IMR-90 (cell line): ENCODE measurements at regions not wholly inside any gene's neighbourhood (a gene's known extent, or its start where the extent isn't known, plus 50 kb on each side); places are given as distances from the start of the nearest gene placed in this dataset.

Experiments used
- ATAC-seq: fragments of 200-7000 bp; cut with Tn5 transposase; 2 replicates; pipeline ENCODE4 v1.9.1; 2020; ENCODE audit warnings: low read depth, mild to moderate bottlenecking, moderate library complexity
- BruUV-seq: library from RNA; stranded (reverse); fragments of 400-500 nt; replicated peaks from 2 replicates; lab custom pipeline; 2021; lab: Mats Ljungman, UMichigan
- CTCF ChIA-PET: fragments of 300-600 bp; formaldehyde crosslinking; extraction: SDS; loops from one replicate; lab custom pipeline; 2021; ENCODE audit warnings: antibody characterized with exemption; lab: Yijun Ruan, JAX
- POLR2A ChIA-PET: fragments of 300-600 bp; sonication (Branson Sonifier 250); formaldehyde crosslinking; loops from one replicate; lab custom pipeline; 2022; ENCODE audit warnings: antibody characterized with exemption; ENCODE audit not compliant: unreplicated experiment; lab: Charles Lee
- DNase-seq: peaks from one replicate; pipeline ENCODE4 v3.0.0; 2013
- H2AFZ ChIP-seq: replicated peaks from 2 replicates; pipeline ENCODE3; 2013; ENCODE audit warnings: low read length, mild to moderate bottlenecking; ENCODE audit not compliant: poor library complexity
- H2AK5ac ChIP-seq: 2 replicates; pipeline ENCODE4 v1.6.1; 2013; ENCODE audit warnings: low read depth, low read length, inconsistent platforms
- H2AK9ac ChIP-seq: replicated peaks from 2 replicates; pipeline ENCODE3; 2013; ENCODE audit warnings: mild to moderate bottlenecking, low read depth, low read length, moderate library complexity; ENCODE audit not compliant: poor library complexity
- H2BK120ac ChIP-seq: 2 replicates; pipeline ENCODE4 v1.6.1; 2013; ENCODE audit warnings: low read depth, low read length, inconsistent platforms
- H2BK15ac ChIP-seq: 3 replicates; pipeline ENCODE4 v1.6.1; 2013; ENCODE audit warnings: low read depth, low read length, inconsistent platforms
- H2BK20ac ChIP-seq: 2 replicates; pipeline ENCODE4 v1.6.1; 2013; ENCODE audit warnings: low read depth, mild to moderate bottlenecking, inconsistent platforms, low read length, moderate library complexity
- H2BK5ac ChIP-seq: 2 replicates; pipeline ENCODE4 v1.6.1; 2013; ENCODE audit warnings: mild to moderate bottlenecking, low read depth, low read length, inconsistent platforms; ENCODE audit not compliant: poor library complexity, severe bottlenecking
- H3K14ac ChIP-seq: replicated peaks from 2 replicates; pipeline ENCODE4 v1.6.1; 2013; ENCODE audit warnings: low read depth, low read length, inconsistent platforms
- H3K18ac ChIP-seq: 2 replicates; pipeline ENCODE4 v1.6.1; 2013; ENCODE audit warnings: low read depth, low read length, control low read depth
- H3K23ac ChIP-seq: 2 replicates; pipeline ENCODE4 v1.6.1; 2013; ENCODE audit warnings: low read depth, low read length, inconsistent platforms
- H3K27ac ChIP-seq: 2 replicates; pipeline ENCODE4 v1.5.1; 2013; ENCODE audit warnings: mild to moderate bottlenecking, control low read depth, low read length; ENCODE audit not compliant: insufficient read depth
- H3K27me3 ChIP-seq: 2 replicates; pipeline ENCODE4 v1.6.1; 2013; ENCODE audit warnings: low read length; ENCODE audit not compliant: control insufficient read depth, insufficient read depth
- H3K36me3 ChIP-seq: 2 replicates; pipeline ENCODE4 v1.6.1; 2013; ENCODE audit warnings: low read length, mixed read lengths; ENCODE audit not compliant: control insufficient read depth, insufficient read depth
- H3K4ac ChIP-seq: 2 replicates; pipeline ENCODE4 v1.6.1; 2013; ENCODE audit warnings: low read depth, low read length, inconsistent platforms
- H3K4me1 ChIP-seq: 2 replicates; pipeline ENCODE4 v1.6.1; 2013; ENCODE audit warnings: low read length, mixed read lengths; ENCODE audit not compliant: control insufficient read depth, insufficient read depth
- H3K4me2 ChIP-seq: 2 replicates; pipeline ENCODE4 v1.6.1; 2013; ENCODE audit warnings: low read depth, mild to moderate bottlenecking, control low read depth, low read length, moderate library complexity
- H3K4me3 ChIP-seq: 2 replicates; pipeline ENCODE4 v1.5.1; 2013; ENCODE audit warnings: low read depth, mild to moderate bottlenecking, control low read depth, low read length, moderate library complexity; ENCODE audit not compliant: insufficient read depth
- H3K56ac ChIP-seq: 2 replicates; pipeline ENCODE4 v1.6.1; 2013; ENCODE audit warnings: low read length, inconsistent platforms; ENCODE audit not compliant: insufficient read depth; ENCODE audit errors: extremely low read depth
- H3K79me1 ChIP-seq, 2 experiments: 2 replicates each; pipeline ENCODE4 v1.6.1; 2013; ENCODE audit warnings: low read length in 2 of 2, inconsistent platforms in 1 of 2, low read depth in 1 of 2
- H3K9ac ChIP-seq: 2 replicates; pipeline ENCODE4 v1.6.1; 2013; ENCODE audit warnings: low read depth, low read length, control low read depth
- H3K9me1 ChIP-seq: 2 replicates; pipeline ENCODE4 v1.6.1; 2013; ENCODE audit warnings: low read length, inconsistent platforms; ENCODE audit not compliant: insufficient read depth
- H3K9me3 ChIP-seq: 2 replicates; pipeline ENCODE4 v1.6.1; 2013; ENCODE audit warnings: low read length; ENCODE audit not compliant: control insufficient read depth, insufficient read depth
- H4K20me1 ChIP-seq: 2 replicates; pipeline ENCODE4 v1.6.1; 2013; ENCODE audit warnings: low read length, inconsistent platforms; ENCODE audit not compliant: insufficient read depth
- H4K5ac ChIP-seq: 2 replicates; pipeline ENCODE4 v1.6.1; 2013; ENCODE audit warnings: mild to moderate bottlenecking, low read depth, low read length, control low read depth
- H4K8ac ChIP-seq, 2 experiments: 2 replicates each; pipeline ENCODE4 v1.6.1; 2013; ENCODE audit warnings: low read depth in 2 of 2, low read length in 2 of 2, control low read depth in 1 of 2, inconsistent platforms in 1 of 2
- H4K91ac ChIP-seq: 2 replicates; pipeline ENCODE4 v1.6.1; 2013; ENCODE audit warnings: low read depth, low read length, inconsistent platforms; ENCODE audit not compliant: insufficient read depth
- BHLHE40 ChIP-seq: fragments of 150-350 bp; IDR thresholded peaks from 2 replicates; pipeline ENCODE4 v1.6.1; 2016; ENCODE audit warnings: mild to moderate bottlenecking, low read depth, low read length
- CEBPB ChIP-seq: IDR thresholded peaks from 2 replicates; pipeline ENCODE4 v1.6.1; 2012; ENCODE audit warnings: low read depth, low read length, improper control_type of control experiment
- CHD1 ChIP-seq: IDR thresholded peaks from 2 replicates; pipeline ENCODE4 v1.6.1; 2012; ENCODE audit warnings: low read depth, low read length, improper control_type of control experiment
- CTCF ChIP-seq: conservative IDR thresholded peaks from 2 replicates; pipeline ENCODE4 v1.5.1; 2012; ENCODE audit warnings: mild to moderate bottlenecking, low read depth, low read length, improper control_type of control experiment
- FOS ChIP-seq: fragments of 150-350 bp; IDR thresholded peaks from 2 replicates; pipeline ENCODE4 v1.6.1; 2016; ENCODE audit warnings: low read depth, low read length
- MAFK ChIP-seq: IDR thresholded peaks from 2 replicates; pipeline ENCODE4 v1.6.1; 2012; ENCODE audit warnings: low read depth, low read length, improper control_type of control experiment
- MAZ ChIP-seq: IDR thresholded peaks from 2 replicates; pipeline ENCODE4 v1.6.1; 2012; ENCODE audit warnings: low read depth, mild to moderate bottlenecking, low read length, improper control_type of control experiment, moderate library complexity, borderline replicate concordance
- MXI1 ChIP-seq: IDR thresholded peaks from 2 replicates; pipeline ENCODE4 v1.6.1; 2012; ENCODE audit warnings: low read depth, mild to moderate bottlenecking, low read length, moderate library complexity, borderline replicate concordance
- NFE2L2 ChIP-seq: fragments of 150-350 bp; IDR thresholded peaks from 2 replicates; pipeline ENCODE4 v1.6.1; 2016; ENCODE audit warnings: low read depth, mild to moderate bottlenecking, low read length
- POLR2A ChIP-seq: IDR thresholded peaks from 2 replicates; pipeline ENCODE4 v1.6.1; 2012; ENCODE audit warnings: mild to moderate bottlenecking, low read depth, low read length
- RAD21 ChIP-seq: IDR thresholded peaks from 2 replicates; pipeline ENCODE4 v1.6.1; 2012; ENCODE audit warnings: low read length, improper control_type of control experiment
- RCOR1 ChIP-seq: IDR thresholded peaks from 2 replicates; pipeline ENCODE4 v1.6.1; 2012; ENCODE audit warnings: mild to moderate bottlenecking, low read length, improper control_type of control experiment; ENCODE audit not compliant: insufficient replicate concordance
- RFX5 ChIP-seq: IDR thresholded peaks from 2 replicates; pipeline ENCODE4 v1.8.0; 2012; ENCODE audit warnings: low read depth, mild to moderate bottlenecking, low read length, moderate library complexity
- SMC3 ChIP-seq: fragments of 150-350 bp; IDR thresholded peaks from 2 replicates; pipeline ENCODE4 v1.6.1; 2016; ENCODE audit warnings: low read depth, mild to moderate bottlenecking, antibody characterized with exemption, low read length, moderate library complexity
- USF2 ChIP-seq: fragments of 150-350 bp; IDR thresholded peaks from 2 replicates; pipeline ENCODE4 v1.6.1; 2017; ENCODE audit warnings: mild to moderate bottlenecking, antibody characterized with exemption, low read length, low read depth
- WGBS, 2 experiments: methylation state at CpG; one replicate each; pipeline versions ENCODE4 v1.1.5 to v1.1.7; 2013; ENCODE audit warnings: missing lambda C conversion rate in 2 of 2; ENCODE audit not compliant: insufficient read length in 1 of 2; ENCODE audit errors: extremely low coverage in 2 of 2; 5-methylcytosine and 5-hydroxymethylcytosine counted together
- dilution Hi-C: fragments of 300-500 bp; cut with HindIII; formaldehyde crosslinking; loops from one replicate; pipeline ENCODE4 v1.14.3; 2018; ENCODE audit warnings: low sequenced_read_pairs; ENCODE audit not compliant: unreplicated experiment
- in situ Hi-C: fragments of 300-500 bp; cut with MboI; formaldehyde crosslinking; loops from 3 replicates; pipeline ENCODE4 v1.14.3; 2019; ENCODE audit warnings: low sequenced_read_pairs, inconsistent platforms, mixed read lengths
- intact Hi-C: fragments of 100-400 bp; cut with micrococcal nuclease; formaldehyde crosslinking; loops from 2 replicates; pipeline ENCODE4 v1.10.0; 2022
- TF ChIP-seq, protein P1 (sequence below): fragments of 150-350 bp; IDR thresholded peaks from 2 replicates; pipeline ENCODE4 v1.6.1; 2016; ENCODE audit warnings: low read depth, mild to moderate bottlenecking, low read length, moderate library complexity, borderline replicate concordance

GRCh38 chr20:5390720-5391119 lies 74.0 kb upstream of the PROKR2 start:
- no peak overlapping the region for H2AK9ac ChIP-seq
- 0% methylated on average over 1 of the region's 3 CpGs; no CpG with 5 or more reads in 1 of the 2 experiments for WGBS, 2 experiments
- in situ Hi-C loops = no loop called here
- H4K20me1 ChIP-seq = no peaks in the 10 kb centered on the region
- dilution Hi-C loops = no loop called here
- H3K79me1 ChIP-seq = no peaks in the 10 kb centered on the region
- H2BK15ac ChIP-seq = no peak overlapping the region
- H2AK5ac ChIP-seq = no peak overlapping the region
- no peak overlapping the region for H3K18ac ChIP-seq
- BruUV-seq = no TSS peak
- intact Hi-C loops = no loop called here
- no peaks in the 10 kb centered on the region for H3K9me1 ChIP-seq
- no peak overlapping the region for H3K4ac ChIP-seq
- no peak overlapping the region for H2BK5ac ChIP-seq
- H4K91ac ChIP-seq = no peak overlapping the region
- H2BK120ac ChIP-seq = no peak overlapping the region
- POLR2A ChIA-PET = no interaction called here
- ATAC-seq (no peak), DNase-seq (no peak)
- H2BK20ac ChIP-seq = no peak overlapping the region
- no peak overlapping the region for H3K9ac ChIP-seq
- H3K4me2 ChIP-seq = no peak overlapping the region
- no peak overlapping the region for H4K5ac ChIP-seq
- H3K4me3 ChIP-seq = no peak overlapping the region
- no peaks in the 10 kb centered on the region for H3K4me1 ChIP-seq
- H3K56ac ChIP-seq = no peak overlapping the region
- no peaks in the 10 kb centered on the region for H3K9me3 ChIP-seq
- no peak overlapping the region for H2AFZ ChIP-seq
- no peaks in the 10 kb centered on the region for H3K36me3 ChIP-seq
- H3K14ac ChIP-seq = no peak overlapping the region
- H3K27ac ChIP-seq = no peak overlapping the region
- TF ChIP-seq, protein P1, sequence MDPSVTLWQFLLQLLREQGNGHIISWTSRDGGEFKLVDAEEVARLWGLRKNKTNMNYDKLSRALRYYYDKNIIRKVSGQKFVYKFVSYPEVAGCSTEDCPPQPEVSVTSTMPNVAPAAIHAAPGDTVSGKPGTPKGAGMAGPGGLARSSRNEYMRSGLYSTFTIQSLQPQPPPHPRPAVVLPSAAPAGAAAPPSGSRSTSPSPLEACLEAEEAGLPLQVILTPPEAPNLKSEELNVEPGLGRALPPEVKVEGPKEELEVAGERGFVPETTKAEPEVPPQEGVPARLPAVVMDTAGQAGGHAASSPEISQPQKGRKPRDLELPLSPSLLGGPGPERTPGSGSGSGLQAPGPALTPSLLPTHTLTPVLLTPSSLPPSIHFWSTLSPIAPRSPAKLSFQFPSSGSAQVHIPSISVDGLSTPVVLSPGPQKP = no peak
- TF ChIP-seq CTCF (no peak), POLR2A (no peak), RCOR1 (no peak), USF2 (no peak), NFE2L2 (no peak), CEBPB (no peak), SMC3 (no peak), FOS (no peak), MXI1 (no peak), BHLHE40 (no peak), MAFK (no peak), CHD1 (no peak), MAZ (no peak), RAD21 (no peak), RFX5 (no peak)
- 0 out of 2 replicates have a peak, but pooled peaks cover 2% of the 10 kb centered on the region for H3K27me3 ChIP-seq
- H3K23ac ChIP-seq = no peak overlapping the region
- CTCF ChIA-PET = no interaction called here
- no peak overlapping the region for H4K8ac ChIP-seq
